ENCODE measurements at regions not wholly inside any gene's neighbourhood (a gene's known extent, or its start where the extent isn't known, plus 50 kb on each side); places are given as distances from the start of the nearest gene placed in this dataset.

DNA sequence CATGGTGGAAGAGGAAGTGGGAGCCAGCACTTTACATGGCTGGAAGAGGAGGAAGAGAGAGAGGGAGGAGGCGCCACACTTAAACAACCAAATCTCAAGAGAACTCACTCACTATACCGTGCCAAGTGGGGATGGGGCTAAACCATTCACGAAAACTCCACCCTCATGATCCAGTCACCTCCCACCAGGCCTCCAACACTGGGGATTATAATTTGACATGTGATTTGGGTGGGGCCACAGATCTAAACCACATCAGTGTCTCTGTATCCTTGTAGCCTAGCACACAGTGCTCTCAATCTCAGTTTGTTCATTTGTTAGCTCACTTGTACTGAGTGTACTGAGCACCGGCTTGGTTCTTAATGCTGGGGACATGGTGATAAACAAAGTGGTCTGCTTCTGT, 228.3 kb downstream of the BUB3 start:
- TF ChIP-seq EZH2phosphoT487 (IDR thresholded peaks at IDR 0.05; ENCODE audit: insufficient read depth, low read depth) (no peak), EZH2 (IDR thresholded peaks at IDR 0.05; ENCODE audit: insufficient read depth, poor library complexity, severe bottlenecking) (no peak)

Data from GM23248 (cell line).